GM23338 (cell line): ENCODE measurements at regions not wholly inside any gene's neighbourhood (a gene's known extent, or its start where the extent isn't known, plus 50 kb on each side); places are given as distances from the start of the nearest gene placed in this dataset.

ENCODE experiments used
- ATAC-seq: fragments of 200-7000 bp; cut with Tn5 transposase; 3 replicates; pipeline ENCODE4 v1.9.1; 2020
- DNase-seq: peaks from one replicate; pipeline ENCODE4 v3.0.0-alpha.2; 2015; ENCODE audit warnings: low spot score
- H2AFZ ChIP-seq: fragments of 200-600 bp; sonication (generic); 2 replicates; pipeline ENCODE4 v1.8.0; 2016; ENCODE audit warnings: antibody characterized with exemption, mild to moderate bottlenecking, moderate library complexity
- H3F3A ChIP-seq: fragments of 200-600 bp; sonication (generic); replicated peaks from 2 replicates; pipeline ENCODE4 v1.8.0; 2017; ENCODE audit warnings: antibody characterized with exemption, mixed run types, low read depth
- H3K27ac ChIP-seq: fragments of 200-600 bp; sonication (generic); 2 replicates; pipeline ENCODE4 v1.6.1; 2016; ENCODE audit warnings: low read depth
- H3K27me3 ChIP-seq: fragments of 200-600 bp; sonication (generic); 2 replicates; pipeline ENCODE4 v1.8.0; 2016; ENCODE audit warnings: mild to moderate bottlenecking, mixed run types, moderate library complexity; ENCODE audit not compliant: insufficient read depth
- H3K36me3 ChIP-seq: fragments of 200-600 bp; sonication (generic); 2 replicates; pipeline ENCODE4 v1.8.0; 2016; ENCODE audit warnings: mild to moderate bottlenecking; ENCODE audit not compliant: insufficient read depth
- H3K4me1 ChIP-seq: fragments of 200-600 bp; sonication (generic); 2 replicates; pipeline ENCODE4 v1.8.0; 2016; ENCODE audit warnings: mild to moderate bottlenecking, moderate library complexity; ENCODE audit not compliant: insufficient read depth
- H3K4me2 ChIP-seq: fragments of 200-600 bp; sonication (generic); 2 replicates; pipeline ENCODE4 v1.7.1; 2017; ENCODE audit warnings: mixed run types
- H3K4me3 ChIP-seq: fragments of 200-600 bp; sonication (generic); 2 replicates; pipeline ENCODE4 v1.6.1; 2016; ENCODE audit warnings: mixed run types
- H3K79me2 ChIP-seq: fragments of 200-600 bp; sonication (generic); replicated peaks from 2 replicates; pipeline ENCODE4 v1.8.0; 2017; ENCODE audit warnings: mild to moderate bottlenecking; ENCODE audit not compliant: insufficient read depth
- H3K9me2 ChIP-seq: fragments of 200-600 bp; sonication (generic); 2 replicates; pipeline ENCODE4 v1.8.0; 2017; ENCODE audit not compliant: insufficient read depth
- H4K20me1 ChIP-seq: fragments of 200-600 bp; sonication (generic); replicated peaks from 2 replicates; pipeline ENCODE4 v1.8.0; 2017; ENCODE audit warnings: mild to moderate bottlenecking; ENCODE audit not compliant: insufficient read depth
- H3K27ac Mint-ChIP-seq: 2 replicates; pipeline ENCODE4 v1.8.0; 2020; ENCODE audit warnings: inconsistent platforms, mild to moderate bottlenecking, moderate library complexity, mixed read lengths
- H3K27me3 Mint-ChIP-seq: 3 replicates; pipeline ENCODE4 v1.8.0; 2022; ENCODE audit warnings: low read depth, mild to moderate bottlenecking, moderate library complexity, mixed read lengths, inconsistent platforms; ENCODE audit not compliant: insufficient read depth, poor library complexity
- H3K36me3 Mint-ChIP-seq: 3 replicates; pipeline ENCODE4 v1.8.0; 2021; ENCODE audit warnings: low read depth, mild to moderate bottlenecking, inconsistent platforms, moderate library complexity, mixed read lengths
- H3K4me1 Mint-ChIP-seq: 3 replicates; pipeline ENCODE4 v1.8.0; 2020; ENCODE audit warnings: mild to moderate bottlenecking, inconsistent platforms, mixed read lengths
- H3K4me3 Mint-ChIP-seq: 3 replicates; pipeline ENCODE4 v1.8.0; 2021; ENCODE audit warnings: moderate library complexity, mild to moderate bottlenecking, inconsistent platforms, mixed read lengths
- H3K9me3 Mint-ChIP-seq: 3 replicates; pipeline ENCODE4 v1.8.0; 2020; ENCODE audit warnings: moderate library complexity, mild to moderate bottlenecking, inconsistent platforms, mixed read lengths
- CREB1 ChIP-seq: fragments of 250-450 bp; sonication (Bioruptor Pico); IDR thresholded peaks from 2 replicates; pipeline ENCODE4 v1.5.0; 2020; ENCODE audit warnings: low read depth, mild to moderate bottlenecking, moderate library complexity
- CTCF ChIP-seq, 2 experiments: fragments of 200-600 bp in 1 of 2; sonication (generic) in 1 of 2; conservative IDR thresholded peaks; 2 replicates each; pipeline versions ENCODE4 v1.5.1 to v1.6.1; 2016 to 2017; ENCODE audit warnings: antibody characterized with exemption in 2 of 2, low read depth in 2 of 2, mild to moderate bottlenecking in 2 of 2, moderate library complexity in 1 of 2
- ETS1 ChIP-seq: IDR thresholded peaks from 2 replicates; pipeline ENCODE4 v1.6.1; 2016; ENCODE audit warnings: antibody characterized with exemption
- EZH2 ChIP-seq: fragments of 200-600 bp; sonication (generic); IDR thresholded peaks from one replicate; pipeline ENCODE4 v1.8.0; 2017; ENCODE audit warnings: antibody characterized with exemption, mild to moderate bottlenecking, low read depth; ENCODE audit not compliant: unreplicated experiment
- EZH2phosphoT487 ChIP-seq: fragments of 200-600 bp; sonication (generic); IDR thresholded peaks from one replicate; pipeline ENCODE4 v1.8.1; 2018; ENCODE audit warnings: antibody characterized with exemption; ENCODE audit not compliant: unreplicated experiment
- JUNB ChIP-seq: IDR thresholded peaks from one replicate; pipeline ENCODE4 v1.6.1; 2016; ENCODE audit warnings: antibody characterized with exemption; ENCODE audit not compliant: unreplicated experiment
- NANOG ChIP-seq: IDR thresholded peaks from 2 replicates; pipeline ENCODE4 v1.6.1; 2016; ENCODE audit warnings: antibody characterized with exemption, borderline replicate concordance
- POLR2AphosphoS5 ChIP-seq: IDR thresholded peaks from 2 replicates; pipeline ENCODE4 v1.6.1; 2016; ENCODE audit warnings: antibody characterized with exemption, low read depth
- ZNF331 ChIP-seq: fragments of 250-450 bp; sonication (Bioruptor Pico); IDR thresholded peaks from 2 replicates; pipeline ENCODE4 v1.5.0; 2020; ENCODE audit warnings: low read depth, mild to moderate bottlenecking, moderate library complexity
- TF ChIP-seq, protein P1 (sequence below): IDR thresholded peaks from one replicate; pipeline ENCODE4 v1.6.1; 2018; ENCODE audit warnings: antibody characterized with exemption; ENCODE audit not compliant: unreplicated experiment
- TF ChIP-seq, protein P2 (sequence below): fragments of 250-450 bp; sonication (Bioruptor Pico); IDR thresholded peaks from 2 replicates; pipeline ENCODE4 v1.5.0; 2020; ENCODE audit warnings: mild to moderate bottlenecking, moderate library complexity

GRCh38 chr16:65855171-65856145, 511.0 kb upstream of the CDH5 start:
- Histone ChIP-seq H4K20me1 (no peaks in the 10 kb centered on the region), H3K27ac (no peak overlapping the region), H3K36me3 (no peaks in the 10 kb centered on the region), H3K4me2 (no peak overlapping the region), H3K4me3 (no peak overlapping the region), H2AFZ (no peak overlapping the region), H3K79me2 (no peaks in the 10 kb centered on the region), H3K9me2 (peaks cover 15% of the 10 kb centered on the region; the same call in 1 of the 2 replicates), H3K27me3 (no peaks in the 10 kb centered on the region), H3F3A (no peaks in the 10 kb centered on the region), H3K4me1 (no peaks in the 10 kb centered on the region)
- H3K4me1 Mint-ChIP-seq, result peaks cover under 1% of the 10 kb centered on the region; the same call in 1 of the 3 replicates
- H3K27me3 Mint-ChIP-seq, result no peaks in the 10 kb centered on the region
- peaks cover 18% of the 10 kb centered on the region for H3K9me3 Mint-ChIP-seq
- TF ChIP-seq, protein P1, sequence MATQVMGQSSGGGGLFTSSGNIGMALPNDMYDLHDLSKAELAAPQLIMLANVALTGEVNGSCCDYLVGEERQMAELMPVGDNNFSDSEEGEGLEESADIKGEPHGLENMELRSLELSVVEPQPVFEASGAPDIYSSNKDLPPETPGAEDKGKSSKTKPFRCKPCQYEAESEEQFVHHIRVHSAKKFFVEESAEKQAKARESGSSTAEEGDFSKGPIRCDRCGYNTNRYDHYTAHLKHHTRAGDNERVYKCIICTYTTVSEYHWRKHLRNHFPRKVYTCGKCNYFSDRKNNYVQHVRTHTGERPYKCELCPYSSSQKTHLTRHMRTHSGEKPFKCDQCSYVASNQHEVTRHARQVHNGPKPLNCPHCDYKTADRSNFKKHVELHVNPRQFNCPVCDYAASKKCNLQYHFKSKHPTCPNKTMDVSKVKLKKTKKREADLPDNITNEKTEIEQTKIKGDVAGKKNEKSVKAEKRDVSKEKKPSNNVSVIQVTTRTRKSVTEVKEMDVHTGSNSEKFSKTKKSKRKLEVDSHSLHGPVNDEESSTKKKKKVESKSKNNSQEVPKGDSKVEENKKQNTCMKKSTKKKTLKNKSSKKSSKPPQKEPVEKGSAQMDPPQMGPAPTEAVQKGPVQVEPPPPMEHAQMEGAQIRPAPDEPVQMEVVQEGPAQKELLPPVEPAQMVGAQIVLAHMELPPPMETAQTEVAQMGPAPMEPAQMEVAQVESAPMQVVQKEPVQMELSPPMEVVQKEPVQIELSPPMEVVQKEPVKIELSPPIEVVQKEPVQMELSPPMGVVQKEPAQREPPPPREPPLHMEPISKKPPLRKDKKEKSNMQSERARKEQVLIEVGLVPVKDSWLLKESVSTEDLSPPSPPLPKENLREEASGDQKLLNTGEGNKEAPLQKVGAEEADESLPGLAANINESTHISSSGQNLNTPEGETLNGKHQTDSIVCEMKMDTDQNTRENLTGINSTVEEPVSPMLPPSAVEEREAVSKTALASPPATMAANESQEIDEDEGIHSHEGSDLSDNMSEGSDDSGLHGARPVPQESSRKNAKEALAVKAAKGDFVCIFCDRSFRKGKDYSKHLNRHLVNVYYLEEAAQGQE, result no peak
- TF ChIP-seq ETS1 (no peak), EZH2 (no peak), CTCF (conservative IDR thresholded peaks at IDR 0.05; ENCODE audit: low read depth in 2 of 2) (no peak), ZNF331 (CRISPR knock-in tag) (no peak), CREB1 (no peak), NANOG (no peak), EZH2phosphoT487 (no peak), POLR2AphosphoS5 (no peak), JUNB (no peak)
- TF ChIP-seq, protein P2, sequence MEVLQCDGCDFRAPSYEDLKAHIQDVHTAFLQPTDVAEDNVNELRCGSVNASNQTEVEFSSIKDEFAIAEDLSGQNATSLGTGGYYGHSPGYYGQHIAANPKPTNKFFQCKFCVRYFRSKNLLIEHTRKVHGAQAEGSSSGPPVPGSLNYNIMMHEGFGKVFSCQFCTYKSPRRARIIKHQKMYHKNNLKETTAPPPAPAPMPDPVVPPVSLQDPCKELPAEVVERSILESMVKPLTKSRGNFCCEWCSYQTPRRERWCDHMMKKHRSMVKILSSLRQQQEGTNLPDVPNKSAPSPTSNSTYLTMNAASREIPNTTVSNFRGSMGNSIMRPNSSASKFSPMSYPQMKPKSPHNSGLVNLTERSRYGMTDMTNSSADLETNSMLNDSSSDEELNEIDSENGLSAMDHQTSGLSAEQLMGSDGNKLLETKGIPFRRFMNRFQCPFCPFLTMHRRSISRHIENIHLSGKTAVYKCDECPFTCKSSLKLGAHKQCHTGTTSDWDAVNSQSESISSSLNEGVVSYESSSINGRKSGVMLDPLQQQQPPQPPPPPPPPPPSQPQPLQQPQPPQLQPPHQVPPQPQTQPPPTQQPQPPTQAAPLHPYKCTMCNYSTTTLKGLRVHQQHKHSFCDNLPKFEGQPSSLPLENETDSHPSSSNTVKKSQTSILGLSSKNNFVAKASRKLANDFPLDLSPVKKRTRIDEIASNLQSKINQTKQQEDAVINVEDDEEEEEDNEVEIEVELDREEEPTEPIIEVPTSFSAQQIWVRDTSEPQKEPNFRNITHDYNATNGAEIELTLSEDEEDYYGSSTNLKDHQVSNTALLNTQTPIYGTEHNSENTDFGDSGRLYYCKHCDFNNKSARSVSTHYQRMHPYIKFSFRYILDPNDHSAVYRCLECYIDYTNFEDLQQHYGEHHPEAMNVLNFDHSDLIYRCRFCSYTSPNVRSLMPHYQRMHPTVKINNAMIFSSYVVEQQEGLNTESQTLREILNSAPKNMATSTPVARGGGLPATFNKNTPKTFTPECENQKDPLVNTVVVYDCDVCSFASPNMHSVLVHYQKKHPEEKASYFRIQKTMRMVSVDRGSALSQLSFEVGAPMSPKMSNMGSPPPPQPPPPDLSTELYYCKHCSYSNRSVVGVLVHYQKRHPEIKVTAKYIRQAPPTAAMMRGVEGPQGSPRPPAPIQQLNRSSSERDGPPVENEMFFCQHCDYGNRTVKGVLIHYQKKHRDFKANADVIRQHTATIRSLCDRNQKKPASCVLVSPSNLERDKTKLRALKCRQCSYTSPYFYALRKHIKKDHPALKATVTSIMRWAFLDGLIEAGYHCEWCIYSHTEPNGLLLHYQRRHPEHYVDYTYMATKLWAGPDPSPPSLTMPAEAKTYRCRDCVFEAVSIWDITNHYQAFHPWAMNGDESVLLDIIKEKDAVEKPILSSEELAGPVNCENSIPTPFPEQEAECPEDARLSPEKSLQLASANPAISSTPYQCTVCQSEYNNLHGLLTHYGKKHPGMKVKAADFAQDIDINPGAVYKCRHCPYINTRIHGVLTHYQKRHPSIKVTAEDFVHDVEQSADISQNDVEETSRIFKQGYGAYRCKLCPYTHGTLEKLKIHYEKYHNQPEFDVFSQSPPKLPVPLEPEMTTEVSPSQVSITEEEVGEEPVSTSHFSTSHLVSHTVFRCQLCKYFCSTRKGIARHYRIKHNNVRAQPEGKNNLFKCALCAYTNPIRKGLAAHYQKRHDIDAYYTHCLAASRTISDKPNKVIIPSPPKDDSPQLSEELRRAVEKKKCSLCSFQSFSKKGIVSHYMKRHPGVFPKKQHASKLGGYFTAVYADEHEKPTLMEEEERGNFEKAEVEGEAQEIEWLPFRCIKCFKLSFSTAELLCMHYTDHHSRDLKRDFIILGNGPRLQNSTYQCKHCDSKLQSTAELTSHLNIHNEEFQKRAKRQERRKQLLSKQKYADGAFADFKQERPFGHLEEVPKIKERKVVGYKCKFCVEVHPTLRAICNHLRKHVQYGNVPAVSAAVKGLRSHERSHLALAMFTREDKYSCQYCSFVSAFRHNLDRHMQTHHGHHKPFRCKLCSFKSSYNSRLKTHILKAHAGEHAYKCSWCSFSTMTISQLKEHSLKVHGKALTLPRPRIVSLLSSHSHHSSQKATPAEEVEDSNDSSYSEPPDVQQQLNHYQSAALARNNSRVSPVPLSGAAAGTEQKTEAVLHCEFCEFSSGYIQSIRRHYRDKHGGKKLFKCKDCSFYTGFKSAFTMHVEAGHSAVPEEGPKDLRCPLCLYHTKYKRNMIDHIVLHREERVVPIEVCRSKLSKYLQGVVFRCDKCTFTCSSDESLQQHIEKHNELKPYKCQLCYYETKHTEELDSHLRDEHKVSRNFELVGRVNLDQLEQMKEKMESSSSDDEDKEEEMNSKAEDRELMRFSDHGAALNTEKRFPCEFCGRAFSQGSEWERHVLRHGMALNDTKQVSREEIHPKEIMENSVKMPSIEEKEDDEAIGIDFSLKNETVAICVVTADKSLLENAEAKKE (CRISPR knock-in tag), result no peak
- ATAC-seq (no peak), DNase-seq (no peak)
- H3K36me3 Mint-ChIP-seq, result peaks cover 8% of the 10 kb centered on the region; the same call in 1 of the 3 replicates
- H3K4me3 Mint-ChIP-seq, result no peak overlapping the region
- no peak overlapping the region for H3K27ac Mint-ChIP-seq
